Upper lobe of left lung (tissue), 6 donors: ENCODE measurements at regions not wholly inside any gene's neighbourhood (a gene's known extent, or its start where the extent isn't known, plus 50 kb on each side); places are given as distances from the start of the nearest gene placed in this dataset.

ENCODE experiments used
- ATAC-seq, 2 donors: fragments of 200-7000 bp; cut with Tn5 transposase; one replicate each; pipeline ENCODE4 v1.9.1; 2022; ENCODE audit warnings: mild to moderate bottlenecking in 2 of 2, moderate library complexity in 2 of 2; ENCODE audit not compliant: low FRiP score in 2 of 2
- DNase-seq, 2 donors: peaks; one replicate each; pipeline ENCODE4 v3.0.0-alpha.2; 2019 to 2020
- H3K27ac ChIP-seq, 4 donors: fragments of 200-600 bp; sonication (generic); one replicate each; pipeline ENCODE4 v1.5.1; 2016 to 2019
- H3K27me3 ChIP-seq, 4 donors: fragments of 200-600 bp; sonication (generic); one replicate each; pipeline ENCODE4 v1.5.1; 2017 to 2019
- H3K36me3 ChIP-seq, 4 donors: fragments of 200-600 bp; sonication (generic); one replicate each; pipeline ENCODE4 v1.5.1; 2016 to 2019
- H3K4me1 ChIP-seq, 4 donors: fragments of 200-600 bp; sonication (generic); one replicate each; pipeline ENCODE4 v1.5.1; 2018 to 2019
- H3K4me3 ChIP-seq, 4 donors: fragments of 200-600 bp; sonication (generic); one replicate each; pipeline ENCODE4 v1.5.1; 2017 to 2019; ENCODE audit warnings: mild to moderate bottlenecking in 2 of 4, moderate library complexity in 1 of 4
- H3K9me3 ChIP-seq, 4 donors: fragments of 200-600 bp; sonication (generic); one replicate each; pipeline ENCODE4 v1.5.1; 2018 to 2019
- CTCF ChIP-seq, 6 experiments: fragments of 450-650 bp in 4 of 6; fragments of 200-600 bp in 2 of 6; sonication (generic) in 2 of 6; IDR thresholded peaks; one replicate each; pipeline ENCODE4 v1.5.1; 2016 to 2019; ENCODE audit warnings: antibody characterized with exemption in 6 of 6
- EP300 ChIP-seq, 4 donors: sonication (generic); formaldehyde crosslinking; IDR thresholded peaks; one replicate each; pipeline ENCODE4 v1.5.1; 2017; ENCODE audit warnings: antibody characterized with exemption in 4 of 4, control low read depth in 2 of 4
- POLR2A ChIP-seq, 4 donors: fragments of 450-650 bp; IDR thresholded peaks; one replicate each; pipeline ENCODE4 v1.5.1; 2016 to 2017; ENCODE audit warnings: antibody characterized with exemption in 4 of 4, mild to moderate bottlenecking in 2 of 4
- POLR2AphosphoS5 ChIP-seq, 2 donors: sonication (generic); formaldehyde crosslinking; IDR thresholded peaks; one replicate each; pipeline ENCODE4 v1.5.1; 2017; ENCODE audit warnings: antibody characterized with exemption in 2 of 2
- WGBS, 2 donors: methylation state at CpG; one replicate each; pipeline ENCODE4 v1.1.5; 2017 to 2018; 5-methylcytosine and 5-hydroxymethylcytosine counted together
- donor health status: DM: no; HTN: no; CAD: no; lungs with moderate emphysema.
- donor health status: DM: no; HTN: yes; CAD: no; lungs with severe emphysema.

- H3K4me3 ChIP-seq, result no peak overlapping the region
- no peaks in the 10 kb centered on the region for H3K36me3 ChIP-seq
- H3K4me1 ChIP-seq, result peaks cover 0 to 5% (median 0%) of the 10 kb centered on the region in 4 donors
- ATAC-seq (no peak), DNase-seq (peak in 1 of 2 donors; percentile 30)
- TF ChIP-seq POLR2AphosphoS5 (IDR thresholded peaks at IDR 0.05) (no peak), EP300 (IDR thresholded peaks at IDR 0.05) (no peak), POLR2A (IDR thresholded peaks at IDR 0.05) (no peak), CTCF (IDR thresholded peaks at IDR 0.05) (no peak)
- H3K27ac ChIP-seq, result no peak overlapping the region
- H3K27me3 ChIP-seq, result no peaks in the 10 kb centered on the region
- no peaks in the 10 kb centered on the region for H3K9me3 ChIP-seq
- WGBS, 2 donors, result 62 to 67% methylated on average over 10 to 16 of the region's 16 CpGs
Observed at GRCh38 chr3:194852831-194853508, 167.3 kb downstream of the FAM43A start.

GRCh38 chr3:194854206-194854605 is 168.5 kb downstream of the FAM43A start:
- DNase-seq, result no peak

GRCh38 chr3:194854659-194855390 is 169.1 kb downstream of the FAM43A start:
- H3K27ac ChIP-seq, result no peak overlapping the region
- H3K4me3 ChIP-seq, result no peak overlapping the region
- peaks cover 0 to 5% (median 0%) of the 10 kb centered on the region in 4 donors for H3K4me1 ChIP-seq
- H3K36me3 ChIP-seq, result no peaks in the 10 kb centered on the region
- H3K9me3 ChIP-seq, result no peaks in the 10 kb centered on the region
- H3K27me3 ChIP-seq, result no peaks in the 10 kb centered on the region
- DNase-seq, result no peak
- 69 to 70% methylated on average over 9 of the region's 9 CpGs for WGBS, 2 donors
- no peak for TF ChIP-seq POLR2A (IDR thresholded peaks at IDR 0.05)
- TF ChIP-seq EP300 (IDR thresholded peaks at IDR 0.05), result no peak
- TF ChIP-seq CTCF (IDR thresholded peaks at IDR 0.05), result no peak
- ATAC-seq, result peak in 1 of 2 donors; percentile 50

More at GRCh38 chr3:194854206-194854605, 168.5 kb downstream of the FAM43A start:
- Histone ChIP-seq H3K36me3 (no peaks in the 10 kb centered on the region), H3K27me3 (no peaks in the 10 kb centered on the region), H3K4me3 (no peak overlapping the region), H3K4me1 (peaks cover 0 to 5% (median 0%) of the 10 kb centered on the region in 4 donors), H3K9me3 (no peaks in the 10 kb centered on the region), H3K27ac (no peak overlapping the region)
- no peak for ATAC-seq
- WGBS, 2 donors, result 62 to 63% methylated on average over 4 of the region's 4 CpGs
- no peak for TF ChIP-seq POLR2A (IDR thresholded peaks at IDR 0.05)
- TF ChIP-seq POLR2AphosphoS5 (IDR thresholded peaks at IDR 0.05), result no peak
- TF ChIP-seq EP300 (IDR thresholded peaks at IDR 0.05), result no peak
- TF ChIP-seq CTCF (IDR thresholded peaks at IDR 0.05), result no peak

- Histone ChIP-seq H3K27me3 (no peaks in the 10 kb centered on the region), H3K9me3 (no peaks in the 10 kb centered on the region), H3K4me1 (peaks cover 0 to 5% (median 0%) of the 10 kb centered on the region in 4 donors), H3K4me3 (no peak overlapping the region), H3K27ac (no peak overlapping the region), H3K36me3 (no peaks in the 10 kb centered on the region)
- 89 to 91% methylated on average over 7 of the region's 7 CpGs for WGBS, 2 donors
- no peak for ATAC-seq
- DNase-seq, result no peak
- TF ChIP-seq POLR2A (IDR thresholded peaks at IDR 0.05) (no peak), POLR2AphosphoS5 (IDR thresholded peaks at IDR 0.05) (no peak), EP300 (IDR thresholded peaks at IDR 0.05) (no peak), CTCF (IDR thresholded peaks at IDR 0.05) (no peak)
Observed at GRCh38 chr3:194856296-194856695, 170.6 kb downstream of the FAM43A start.
